NCI-H446 (cell line): ENCODE measurements at regions not wholly inside any gene's neighbourhood (a gene's known extent, or its start where the extent isn't known, plus 50 kb on each side); places are given as distances from the start of the nearest gene placed in this dataset.

Source experiments
- DNase-seq, 2 experiments: peaks; one replicate each; lab custom pipeline; 2025; lab: John Stamatoyannopoulos, UW

GRCh38 chr6:132868057-132868456, 53.7 kb downstream of the RPS12 start:
- no peak for DNase-seq

- no peak for DNase-seq
These were observed 58.6 kb downstream of the RPS12 start for GRCh38 chr6:132872923-132873322.

- DNase-seq: no peak
These were observed 62.6 kb downstream of the RPS12 start for GRCh38 chr6:132877003-132877402.

- DNase-seq: no peak
These were observed 72.8 kb downstream of the RPS12 start for GRCh38 chr6:132887204-132887603.

GRCh38 chr6:132888701-132889100, 74.3 kb downstream of the RPS12 start:
- no peak for DNase-seq

- no peak for DNase-seq
These were observed 78.8 kb downstream of the RPS12 start for GRCh38 chr6:132892929-132893771.

GRCh38 chr6:132893772-132894490, 79.6 kb downstream of the RPS12 start:
- no peak for DNase-seq

- no peak for DNase-seq
These were observed 84.0 kb downstream of the RPS12 start for GRCh38 chr6:132898376-132898775.

GRCh38 chr6:132900849-132901248, 86.5 kb downstream of the RPS12 start:
- no peak for DNase-seq

GRCh38 chr6:132902901-132903300, 88.5 kb downstream of the RPS12 start:
- no peak for DNase-seq

- DNase-seq: no peak
These were observed 92.9 kb downstream of the RPS12 start for GRCh38 chr6:132907231-132907630.

GRCh38 chr6:132907914-132908313, 93.5 kb downstream of the RPS12 start:
- DNase-seq: no peak

GRCh38 chr6:132909742-132910141, 95.4 kb downstream of the RPS12 start:
- DNase-seq: no peak

- DNase-seq: no peak
These were observed 96.4 kb downstream of the RPS12 start for GRCh38 chr6:132910759-132911158.

GRCh38 chr6:132919045-132919860, 104.9 kb downstream of the RPS12 start:
- DNase-seq: peak; percentile 8 to 29

- DNase-seq: no peak
These were observed 113.3 kb downstream of the RPS12 start for GRCh38 chr6:132927713-132928112.

- DNase-seq: no peak
These were observed 114.8 kb downstream of the RPS12 start for GRCh38 chr6:132929141-132929540.

GRCh38 chr6:132931313-132931712, 116.9 kb downstream of the RPS12 start:
- no peak for DNase-seq

- no peak for DNase-seq
These were observed 117.7 kb downstream of the RPS12 start for GRCh38 chr6:132931936-132932514.

GRCh38 chr6:132932588-132932987, 118.2 kb downstream of the RPS12 start:
- DNase-seq: no peak

- DNase-seq: no peak
These were observed 118.7 kb downstream of the RPS12 start for GRCh38 chr6:132933090-132933489.

- DNase-seq: no peak
These were observed 120.1 kb downstream of the RPS12 start for GRCh38 chr6:132934496-132934895.
